GM18858 (cell line): ENCODE measurements at regions not wholly inside any gene's neighbourhood (a gene's known extent, or its start where the extent isn't known, plus 50 kb on each side); places are given as distances from the start of the nearest gene placed in this dataset.

Source experiments
- ATAC-seq: cut with Tn5 transposase; IDR thresholded peaks from one replicate; pipeline ENCODE4 v1.9.1; 2021; ENCODE audit not compliant: unreplicated experiment

DNA sequence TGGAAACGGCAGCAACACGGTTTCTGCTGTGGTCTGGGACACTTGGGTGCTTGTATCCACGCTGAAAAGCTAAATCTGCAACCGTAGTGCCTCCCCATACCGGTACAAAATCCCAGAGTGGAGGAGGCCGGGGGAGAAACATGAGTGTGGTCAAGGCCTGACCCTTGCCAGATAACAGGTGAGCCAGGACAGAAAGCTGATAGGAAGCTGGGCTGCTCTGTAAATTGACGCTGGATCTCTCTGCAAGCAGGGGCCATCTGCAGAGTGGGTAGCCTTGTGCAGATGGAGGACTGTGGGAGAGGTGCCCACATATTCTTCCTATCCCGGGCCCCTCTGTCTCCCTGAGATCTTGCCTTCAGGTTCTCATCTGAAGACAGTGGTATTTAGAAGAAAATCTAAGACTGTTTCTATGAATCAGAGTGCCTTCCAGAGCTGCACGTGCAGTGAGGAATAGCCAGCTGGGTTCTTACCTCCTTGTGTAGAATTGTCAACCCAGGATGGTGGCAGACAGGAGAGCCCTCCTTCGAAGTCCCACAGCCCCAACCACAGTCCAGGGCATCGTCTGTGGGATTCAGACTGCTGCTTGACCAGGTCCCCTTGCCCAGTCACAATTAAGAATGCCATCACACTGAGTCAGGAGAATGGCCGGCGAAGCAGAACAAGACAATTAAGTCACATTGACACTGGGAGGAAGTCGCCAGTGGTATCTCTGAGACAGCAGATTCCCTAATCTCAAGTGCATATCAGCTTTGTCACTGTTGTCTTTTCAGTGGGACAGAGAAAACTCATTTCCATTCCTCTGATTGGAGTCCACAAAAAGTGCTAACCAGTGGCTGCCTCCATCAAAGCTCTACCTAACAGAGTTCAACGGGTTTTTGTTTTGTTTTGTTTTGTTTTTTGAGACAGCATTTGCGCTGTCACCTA is 100.0 kb upstream of the RIPOR2 start:
- ATAC-seq = no peak

DNA sequence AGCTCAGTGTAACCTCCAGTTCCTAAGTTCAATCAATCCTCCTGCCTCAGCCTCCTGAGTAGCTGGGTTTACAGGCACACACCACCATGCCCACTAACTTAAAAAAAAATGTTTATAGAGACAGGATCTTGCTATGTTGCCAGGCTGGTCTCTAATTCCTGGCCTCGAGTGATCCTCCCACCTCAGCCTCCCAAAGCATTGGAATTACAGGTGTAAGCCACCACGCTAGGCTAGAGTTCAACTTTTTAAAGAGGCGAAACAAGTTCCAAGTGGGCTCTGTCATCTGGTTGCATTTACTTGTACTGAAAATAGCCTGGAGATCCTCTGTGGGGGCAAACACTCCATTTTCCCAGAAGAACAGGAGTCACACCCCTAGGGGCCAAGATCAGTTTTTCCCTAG is 100.7 kb upstream of the RIPOR2 start:
- ATAC-seq = no peak

DNA sequence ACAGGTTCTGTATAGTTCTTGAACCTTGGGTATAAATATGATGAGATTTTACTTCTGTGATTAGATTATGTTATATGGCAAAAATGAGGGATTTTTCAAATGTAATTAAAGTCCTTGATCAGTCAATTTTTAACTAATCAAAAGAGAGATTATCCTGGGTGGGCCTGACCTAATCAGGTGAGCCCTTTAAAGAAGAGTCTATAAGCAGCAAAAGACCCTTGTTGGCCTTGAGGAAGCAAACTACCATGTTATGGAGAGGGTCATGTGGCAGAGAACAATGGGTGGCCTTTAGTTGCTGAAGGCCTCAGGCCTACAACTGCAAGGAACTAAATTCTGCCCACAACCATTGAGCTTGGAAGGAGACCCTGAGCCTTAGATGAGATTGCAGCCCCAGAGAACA is 102.5 kb upstream of the RIPOR2 start:
- no peak for ATAC-seq

DNA sequence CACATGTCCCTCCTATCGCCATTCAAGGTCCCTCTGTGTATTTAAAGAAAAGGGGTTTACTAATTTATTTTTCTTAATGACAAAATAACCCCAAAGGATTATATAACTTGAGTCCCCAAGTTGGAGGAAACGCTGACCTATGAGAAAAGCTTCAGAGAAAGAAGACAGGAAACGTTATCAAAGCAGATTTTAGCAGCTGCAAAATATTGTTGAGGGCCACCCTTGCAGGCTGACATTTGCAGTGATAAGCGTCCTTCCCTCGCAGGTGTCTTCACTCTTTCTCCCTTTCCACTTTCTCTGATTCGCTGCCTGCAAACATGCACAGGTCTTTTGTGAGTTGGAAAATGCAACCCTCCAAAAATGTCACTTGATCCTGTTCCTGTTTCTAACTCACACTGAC is 103.2 kb upstream of the RIPOR2 start:
- no peak for ATAC-seq

DNA sequence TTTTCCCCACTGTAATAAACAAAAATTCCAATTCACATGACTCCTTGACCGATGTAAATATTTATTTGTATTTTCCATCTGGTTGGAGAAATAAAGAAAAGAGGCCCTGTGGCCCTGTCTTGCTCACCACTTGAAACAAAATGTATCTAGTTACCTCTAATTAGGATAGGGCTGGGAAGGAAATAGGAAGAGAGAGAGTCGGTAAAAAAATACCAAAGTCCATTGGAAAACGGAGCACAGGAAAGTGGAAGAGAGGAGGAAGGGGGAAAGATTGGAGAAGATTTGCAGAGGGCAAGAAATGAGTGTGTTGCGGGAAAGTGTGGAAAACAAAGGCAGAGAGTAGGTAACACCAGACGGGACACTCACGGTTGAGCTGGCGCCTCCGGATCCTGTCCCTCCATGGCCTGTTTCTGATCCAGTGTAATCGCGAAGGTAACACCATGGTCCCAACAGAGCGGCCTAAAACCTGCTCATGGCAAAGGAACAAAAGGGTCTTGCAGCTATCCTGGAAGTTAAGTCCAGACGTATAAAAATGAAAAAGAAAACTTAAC is 105.8 kb upstream of the RIPOR2 start:
- no peak for ATAC-seq

DNA sequence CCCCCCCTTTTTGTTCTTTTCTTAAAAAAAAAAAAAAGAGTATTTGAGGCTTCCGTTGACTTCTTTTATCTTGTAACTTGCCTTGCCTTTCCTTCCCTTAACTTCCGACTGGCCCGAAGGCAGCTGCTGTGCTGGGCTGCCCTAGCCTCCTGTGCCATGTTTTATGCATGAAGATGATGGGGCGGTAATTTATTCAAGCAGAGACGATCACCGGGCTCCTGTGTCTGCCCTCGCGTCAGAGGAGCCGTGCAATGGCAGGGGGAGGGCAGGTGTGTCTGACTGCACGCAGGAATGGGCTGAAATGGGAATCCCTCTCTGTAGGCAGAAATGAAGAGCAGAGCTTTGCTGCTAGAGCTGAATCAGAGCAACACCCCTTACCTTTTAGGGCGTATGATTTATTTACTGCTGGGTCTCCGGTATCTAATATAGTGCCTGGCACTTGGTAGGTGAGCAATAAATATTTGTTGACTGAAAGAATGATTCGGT is 106.3 kb upstream of the RIPOR2 start:
- no peak for ATAC-seq

DNA sequence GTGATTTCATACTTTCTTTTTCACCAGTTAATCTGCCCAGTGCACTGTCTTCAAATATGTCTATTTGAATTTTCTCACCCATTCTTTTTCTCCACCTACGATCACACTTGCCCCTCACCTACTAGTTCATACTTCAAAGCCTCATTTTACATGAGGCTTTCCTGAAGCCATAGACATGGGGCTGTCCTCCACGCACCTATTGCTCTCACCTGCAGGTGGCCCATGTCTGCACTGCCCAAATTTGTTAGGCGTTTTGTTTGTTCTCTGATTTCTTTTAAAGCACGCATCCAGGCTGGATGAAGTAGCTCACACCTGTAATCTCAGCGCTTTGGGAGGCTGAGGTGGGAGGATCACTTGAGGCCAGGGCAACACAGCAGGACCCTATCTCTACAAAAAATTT is 106.8 kb upstream of the RIPOR2 start:
- no peak for ATAC-seq

DNA sequence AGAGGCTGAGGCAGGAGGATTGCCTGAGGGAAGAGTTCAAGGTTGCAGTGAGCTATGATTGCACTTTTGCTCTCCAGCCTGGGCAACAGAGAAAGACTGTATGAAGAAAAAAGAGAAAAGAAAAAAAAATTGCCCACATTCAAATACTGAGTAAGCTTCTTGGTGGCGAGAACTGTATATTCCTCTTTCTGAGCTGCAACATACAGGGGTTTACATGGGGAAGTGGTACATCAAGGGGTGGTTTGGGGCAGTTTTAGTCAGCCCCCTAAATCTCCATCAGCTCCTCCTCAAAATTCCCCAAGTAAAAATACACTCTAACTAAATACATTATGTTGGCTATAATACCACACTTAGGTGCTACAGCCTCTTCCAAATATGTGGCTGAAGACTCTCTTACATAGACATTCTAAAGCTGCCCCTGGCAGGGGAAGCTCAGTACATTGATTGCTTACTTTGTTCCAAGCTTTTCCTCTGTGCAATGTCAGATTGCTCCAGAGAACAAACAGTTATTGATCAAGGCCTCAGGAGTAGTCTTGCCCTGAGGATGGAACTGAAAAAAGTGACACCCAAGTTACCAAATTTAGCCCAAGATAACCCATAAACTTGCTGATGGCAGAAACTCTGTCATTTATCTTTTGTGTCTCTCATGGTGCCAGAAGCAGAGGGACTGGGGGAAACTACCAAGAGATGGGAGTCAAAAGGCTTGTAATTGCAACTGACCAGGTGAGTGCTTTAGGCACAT is 107.4 kb upstream of the RIPOR2 start:
- ATAC-seq = no peak

DNA sequence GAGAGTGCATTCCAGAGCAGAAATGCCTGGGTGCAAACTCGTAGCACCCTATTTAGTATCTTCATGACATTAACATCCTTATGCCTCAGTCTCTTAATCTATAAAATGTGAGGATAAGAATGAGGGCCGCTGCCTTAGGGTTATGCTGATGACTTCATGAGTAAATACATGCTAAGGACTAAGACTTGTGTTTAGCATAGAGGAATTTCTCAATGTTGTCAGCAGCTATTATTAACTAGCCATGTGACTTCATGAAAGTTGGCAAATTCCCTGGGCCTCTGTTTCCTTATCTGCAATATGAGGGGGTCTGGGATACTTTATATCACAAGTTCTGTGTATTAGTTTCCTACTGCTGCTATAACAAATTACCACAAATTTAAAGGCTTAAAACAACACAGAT is 108.1 kb upstream of the RIPOR2 start:
- no peak for ATAC-seq

DNA sequence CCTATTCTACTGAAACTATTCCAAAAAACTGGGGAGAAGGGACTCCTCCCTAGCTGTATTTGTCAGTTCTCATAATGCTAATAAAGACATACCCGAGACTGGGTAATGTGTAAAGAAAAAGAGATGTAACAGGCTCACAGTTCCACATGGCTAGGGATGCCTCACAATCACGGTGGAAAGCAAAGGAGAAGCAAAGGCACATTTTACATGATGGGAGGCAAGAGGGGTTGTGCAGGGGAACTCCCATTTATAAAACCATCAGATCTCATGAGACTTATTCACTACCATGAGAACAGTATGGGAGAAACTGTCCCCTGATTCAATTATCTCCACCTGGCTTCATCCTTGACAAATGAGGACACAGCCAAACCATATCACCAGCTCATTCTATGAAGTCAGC is 111.2 kb upstream of the RIPOR2 start:
- no peak for ATAC-seq

DNA sequence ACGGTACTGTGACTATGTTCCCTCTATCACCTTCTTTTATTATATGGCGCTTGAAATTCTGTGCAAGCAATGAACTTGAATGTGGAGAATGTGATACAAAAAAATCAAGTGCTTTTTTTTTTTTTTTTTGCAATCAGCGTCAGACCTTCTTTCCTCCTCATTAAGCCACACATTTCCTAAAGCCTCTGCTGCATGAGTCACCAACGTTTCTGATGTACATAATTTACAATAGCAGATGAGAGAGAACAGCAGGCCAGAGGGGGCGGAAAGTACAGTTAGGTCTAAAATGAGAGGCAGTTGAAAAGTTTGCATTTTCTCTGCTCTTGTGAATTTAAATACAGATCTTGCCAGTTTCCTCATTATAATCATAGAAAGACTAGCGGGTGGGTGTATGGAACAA is 114.6 kb upstream of the RIPOR2 start:
- ATAC-seq = no peak

DNA sequence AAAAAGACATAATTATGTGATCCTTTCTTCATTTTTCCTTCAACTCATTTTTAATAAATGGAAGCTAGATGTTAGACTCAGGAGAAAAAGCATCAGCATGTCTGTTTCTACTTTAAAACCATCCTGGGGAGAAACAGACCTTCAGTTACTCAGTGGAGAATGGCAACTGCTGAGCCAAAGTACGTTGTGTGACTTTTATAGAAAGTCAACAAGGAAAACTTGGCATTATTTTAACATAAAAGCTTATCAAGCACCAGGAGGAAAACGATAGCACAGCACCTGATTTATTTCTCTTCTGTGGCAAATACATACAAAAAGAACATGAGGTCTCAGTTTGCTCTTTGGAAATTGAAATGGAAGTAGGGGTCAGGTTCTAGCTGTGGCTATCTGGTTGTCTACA is 115.3 kb upstream of the RIPOR2 start:
- no peak for ATAC-seq

DNA sequence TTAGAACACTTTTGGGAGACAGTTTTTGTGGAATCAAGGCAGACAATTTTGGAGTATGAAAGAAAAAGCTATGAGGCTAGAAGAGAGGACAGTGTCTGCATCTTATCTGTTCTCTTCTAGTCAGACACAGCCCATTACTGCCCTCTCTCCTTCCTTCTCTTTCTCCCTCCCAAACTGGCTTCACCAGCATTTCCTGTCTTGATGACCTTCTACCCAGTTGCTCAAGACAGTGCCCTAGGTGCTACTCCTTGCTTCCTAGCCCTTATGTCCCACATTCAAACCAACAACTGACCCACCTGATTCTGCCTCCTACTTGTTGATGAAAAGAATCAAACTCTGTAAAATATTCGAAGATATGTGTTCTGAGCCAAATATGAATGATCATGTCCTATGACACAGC is 116.4 kb upstream of the RIPOR2 start:
- ATAC-seq = no peak

DNA sequence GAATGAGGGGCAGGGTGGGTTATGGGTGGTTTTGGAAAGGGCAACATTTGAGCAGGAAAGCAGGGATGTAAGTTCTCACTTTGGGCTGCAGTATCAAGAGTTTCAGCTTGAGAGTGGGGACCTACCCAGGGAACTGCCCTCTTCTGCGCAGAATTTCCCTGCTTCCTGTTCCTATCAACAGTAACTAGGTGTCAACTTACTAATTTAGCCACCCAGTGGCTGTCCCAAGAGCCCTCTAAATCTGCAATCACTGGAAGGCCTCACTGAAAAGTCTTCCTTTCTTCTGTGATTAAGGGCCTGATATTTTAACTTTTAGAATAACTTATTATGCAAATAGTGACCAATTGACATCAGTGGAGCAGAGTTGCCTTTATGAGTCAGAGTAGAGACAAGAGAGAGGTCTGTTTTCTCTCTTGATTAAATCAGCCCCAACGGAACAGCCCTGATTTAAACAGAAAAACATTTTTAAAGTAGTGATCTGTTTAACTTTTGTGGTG is 118.2 kb upstream of the RIPOR2 start:
- ATAC-seq = peak; percentile 74

DNA sequence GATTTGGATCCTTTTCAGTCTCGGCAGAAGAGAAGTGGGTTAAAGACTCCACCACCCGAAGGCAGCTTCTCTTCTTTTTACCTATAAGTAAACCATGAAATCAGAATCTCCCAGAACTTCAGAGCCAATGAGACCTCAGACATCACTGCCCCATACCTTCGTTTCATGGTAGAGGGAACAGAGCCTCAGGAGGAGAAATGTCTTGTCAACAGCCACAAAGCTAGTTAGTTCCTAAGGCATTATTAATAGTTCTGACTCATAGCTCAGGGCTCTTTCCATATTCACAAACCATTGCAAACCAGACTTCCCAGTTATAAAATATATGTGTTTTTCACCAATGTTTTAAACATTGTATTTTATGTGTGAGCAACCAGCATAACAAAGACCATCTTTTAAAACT is 118.7 kb upstream of the RIPOR2 start:
- no peak for ATAC-seq

DNA sequence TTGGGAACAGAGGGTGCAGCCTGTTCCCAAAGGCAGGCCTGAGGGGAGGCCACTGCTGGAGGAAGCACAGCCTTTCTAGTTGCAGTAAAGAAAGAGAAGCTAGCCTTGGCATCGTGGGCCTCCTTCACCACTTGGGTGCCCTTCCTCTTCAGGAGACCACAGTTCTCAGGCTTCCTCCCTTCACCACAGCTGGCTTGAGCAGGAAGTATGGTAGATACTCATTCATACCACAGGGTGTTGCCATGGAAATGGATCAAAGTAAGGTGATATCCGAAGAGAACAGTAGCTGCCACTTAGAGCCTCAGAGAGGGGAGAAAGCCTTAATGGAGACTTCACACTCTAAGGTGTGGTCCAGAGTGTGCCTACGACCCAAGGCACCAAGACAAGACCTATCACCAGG is 120.4 kb upstream of the RIPOR2 start:
- ATAC-seq = peak; percentile 72

DNA sequence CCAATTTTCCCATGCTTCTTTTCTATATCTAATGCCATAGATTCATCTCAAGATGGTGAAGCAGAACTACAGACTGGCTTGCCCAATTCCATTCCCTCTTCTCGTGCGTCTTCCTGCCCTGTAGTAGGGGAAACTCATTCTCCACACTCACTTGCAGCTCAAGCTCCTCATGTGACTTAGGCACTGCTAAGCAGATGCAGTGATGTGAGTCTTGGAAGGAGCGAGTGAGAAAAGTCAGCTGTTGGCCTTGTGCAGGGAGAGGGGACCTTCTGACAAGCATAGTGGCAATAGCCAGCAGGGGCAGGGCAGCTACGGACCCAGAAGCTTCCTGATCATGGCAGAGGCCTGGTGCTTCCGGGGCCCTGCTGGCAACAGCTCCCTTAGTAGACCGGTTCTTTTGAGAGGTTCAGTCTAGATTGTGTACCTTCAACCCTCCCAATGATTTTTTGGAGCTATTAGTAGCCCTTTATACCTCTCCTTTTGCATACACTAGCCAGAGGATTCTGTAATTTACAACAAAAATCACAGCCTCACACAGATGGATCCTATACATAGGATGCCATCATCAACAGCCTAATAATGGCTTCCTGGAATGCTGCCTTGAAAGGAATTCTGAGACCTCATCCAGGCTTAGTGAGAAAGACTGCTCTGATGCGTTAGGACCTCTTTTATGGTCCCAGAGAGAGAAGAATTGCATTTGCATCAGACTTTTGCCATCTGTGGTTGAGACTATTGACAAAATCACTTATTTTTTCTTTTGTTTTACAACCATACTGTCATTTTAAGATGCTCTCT is 121.5 kb upstream of the RIPOR2 start:
- no peak for ATAC-seq

DNA sequence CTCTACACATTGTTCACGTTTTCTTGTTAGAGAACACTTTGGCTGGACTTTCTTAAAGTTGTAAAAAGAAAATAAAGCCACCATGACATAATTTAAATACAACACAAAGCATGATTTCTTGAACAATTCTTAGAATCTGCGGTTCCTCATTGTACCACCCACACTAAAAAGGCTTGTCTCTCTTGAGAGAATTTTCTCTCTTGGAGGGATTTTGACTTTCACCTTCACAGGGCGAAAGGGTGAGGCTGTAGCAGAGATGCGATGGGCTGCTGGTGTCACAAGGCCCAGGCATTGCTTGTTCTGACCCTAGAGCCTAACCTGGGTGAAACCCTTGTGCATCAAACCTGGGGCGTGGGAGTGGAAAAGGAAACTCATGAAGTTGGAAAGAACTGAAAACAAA is 122.7 kb upstream of the RIPOR2 start:
- ATAC-seq = no peak

DNA sequence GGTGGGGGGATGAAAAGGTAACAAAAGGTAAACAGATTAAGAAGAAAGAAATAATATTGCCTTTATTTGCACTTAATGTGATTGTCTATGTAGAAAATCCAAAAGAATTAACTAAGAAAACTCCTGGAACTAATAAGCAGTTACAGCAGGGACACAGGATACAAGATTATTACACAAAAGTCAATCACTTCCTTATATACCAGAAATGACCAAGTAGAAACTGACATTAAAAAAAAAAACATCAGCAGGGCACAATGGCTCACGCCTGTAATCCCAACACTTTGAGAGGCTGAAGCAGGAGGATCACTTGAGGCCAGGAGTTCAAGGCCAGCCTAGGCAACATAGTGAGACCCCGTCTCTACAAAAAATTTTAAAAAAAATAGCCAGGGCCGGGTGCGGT is 123.2 kb upstream of the RIPOR2 start:
- ATAC-seq = no peak

DNA sequence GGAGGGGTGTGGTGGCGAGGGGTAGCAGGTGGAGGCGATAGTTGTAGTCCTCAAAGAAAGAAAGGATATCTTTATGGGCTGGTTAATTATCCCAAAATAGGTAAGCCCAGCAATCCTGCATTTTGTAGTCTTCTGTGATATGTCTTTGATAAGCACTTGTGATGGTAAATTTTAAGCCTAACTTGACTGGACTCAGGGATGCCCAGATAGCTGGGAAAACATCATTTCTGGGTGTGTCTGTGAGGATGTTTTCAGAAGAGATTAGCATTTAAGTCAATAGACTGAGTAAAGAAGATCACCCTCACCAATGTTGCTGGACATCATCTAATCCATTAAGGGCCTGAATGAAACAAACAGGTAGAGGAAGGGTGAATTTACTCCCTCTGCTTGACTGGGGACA is 124.8 kb upstream of the RIPOR2 start:
- ATAC-seq = no peak
